ENCODE measurements at regions not wholly inside any gene's neighbourhood (a gene's known extent, or its start where the extent isn't known, plus 50 kb on each side); places are given as distances from the start of the nearest gene placed in this dataset.
"Not testable (repeated sequence)": the region's sequence is repeated elsewhere in the genome, so short reads cannot be mapped to it uniquely, and the experiment has no call there.

DNA sequence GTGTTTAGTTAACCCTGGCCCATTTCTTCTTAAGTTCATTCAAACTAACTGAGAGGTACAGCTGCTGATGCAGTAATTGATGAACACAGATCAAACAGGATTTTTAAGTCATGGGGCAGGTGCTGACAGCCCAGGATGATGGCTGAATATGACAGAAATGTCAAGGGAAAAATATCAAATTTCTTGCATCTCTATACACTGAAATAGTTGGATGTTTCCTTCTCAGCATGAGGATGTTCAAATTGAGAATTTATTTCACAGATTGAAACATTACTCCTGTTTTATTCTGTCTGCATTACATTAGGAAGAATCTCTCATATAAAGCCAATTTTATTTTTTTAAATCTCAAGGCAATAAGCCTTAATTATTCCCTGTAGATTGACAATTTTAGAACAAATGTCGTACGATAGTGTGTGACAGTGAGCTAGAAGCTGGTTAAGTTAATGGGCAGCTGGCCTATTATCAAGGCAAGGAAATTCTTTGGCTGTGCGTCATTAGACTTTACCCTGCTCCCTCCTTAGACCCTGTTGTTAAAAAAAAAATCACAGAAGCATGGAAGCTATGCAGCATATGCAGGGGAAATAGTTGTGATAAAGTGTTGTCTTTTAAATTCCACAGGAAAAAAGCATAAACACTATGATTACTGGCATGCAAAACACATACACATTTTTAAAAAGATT is 183.8 kb upstream of the KCNMB2 start:
- Histone ChIP-seq H3K9ac (ENCODE audit: low read length) (no peak overlapping the region), H3K9me2 (replicated peaks; ENCODE audit: insufficient read depth, low read length) (no peaks in the 10 kb centered on the region), H3K4me3 (ENCODE audit: low read length) (no peak overlapping the region), H3K9me3 (replicated peaks; ENCODE audit: insufficient read depth, low read length) (no peaks in the 10 kb centered on the region), H2AFZ (ENCODE audit: low read length) (no peak overlapping the region), H4K20me1 (ENCODE audit: insufficient read depth, low read length) (no peaks in the 10 kb centered on the region), H3K36me3 (replicated peaks; ENCODE audit: insufficient read depth, low read length) (no peaks in the 10 kb centered on the region), H3K4me1 (ENCODE audit: low read length) (no peaks in the 10 kb centered on the region), H3K27me3 (replicated peaks; ENCODE audit: insufficient read depth, low read length) (no peaks in the 10 kb centered on the region), H3K27ac (ENCODE audit: low read length) (no peak overlapping the region), H3F3A (ENCODE audit: insufficient read depth, low read length) (no peaks in the 10 kb centered on the region), H3K79me2 (ENCODE audit: low read length) (no peaks in the 10 kb centered on the region), H3K4me2 (ENCODE audit: low read depth, low read length) (no peak overlapping the region)
- no peak for DNase-seq
- TF ChIP-seq, protein P1, sequence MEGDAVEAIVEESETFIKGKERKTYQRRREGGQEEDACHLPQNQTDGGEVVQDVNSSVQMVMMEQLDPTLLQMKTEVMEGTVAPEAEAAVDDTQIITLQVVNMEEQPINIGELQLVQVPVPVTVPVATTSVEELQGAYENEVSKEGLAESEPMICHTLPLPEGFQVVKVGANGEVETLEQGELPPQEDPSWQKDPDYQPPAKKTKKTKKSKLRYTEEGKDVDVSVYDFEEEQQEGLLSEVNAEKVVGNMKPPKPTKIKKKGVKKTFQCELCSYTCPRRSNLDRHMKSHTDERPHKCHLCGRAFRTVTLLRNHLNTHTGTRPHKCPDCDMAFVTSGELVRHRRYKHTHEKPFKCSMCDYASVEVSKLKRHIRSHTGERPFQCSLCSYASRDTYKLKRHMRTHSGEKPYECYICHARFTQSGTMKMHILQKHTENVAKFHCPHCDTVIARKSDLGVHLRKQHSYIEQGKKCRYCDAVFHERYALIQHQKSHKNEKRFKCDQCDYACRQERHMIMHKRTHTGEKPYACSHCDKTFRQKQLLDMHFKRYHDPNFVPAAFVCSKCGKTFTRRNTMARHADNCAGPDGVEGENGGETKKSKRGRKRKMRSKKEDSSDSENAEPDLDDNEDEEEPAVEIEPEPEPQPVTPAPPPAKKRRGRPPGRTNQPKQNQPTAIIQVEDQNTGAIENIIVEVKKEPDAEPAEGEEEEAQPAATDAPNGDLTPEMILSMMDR (IDR thresholded peaks at IDR 0.05; ENCODE audit: low read length): no peak
- no peak for TF ChIP-seq EZH2phosphoT487 (IDR thresholded peaks at IDR 0.05; ENCODE audit: low read length)
- TF ChIP-seq EZH2 (optimal IDR thresholded peaks at IDR 0.05; ENCODE audit: low read depth, low read length): no peak

GRCh38 chr3:178353006-178353694 is 183.1 kb upstream of the KCNMB2 start:
- Histone ChIP-seq H3K4me2 (ENCODE audit: low read depth, low read length) (no peak overlapping the region), H3K9ac (ENCODE audit: low read length) (no peak overlapping the region), H3K9me2 (replicated peaks; ENCODE audit: insufficient read depth, low read length) (no peaks in the 10 kb centered on the region), H3K27ac (ENCODE audit: low read length) (no peak overlapping the region), H3K36me3 (replicated peaks; ENCODE audit: insufficient read depth, low read length) (no peaks in the 10 kb centered on the region), H3K9me3 (replicated peaks; ENCODE audit: insufficient read depth, low read length) (no peaks in the 10 kb centered on the region), H2AFZ (ENCODE audit: low read length) (no peak overlapping the region), H3K27me3 (replicated peaks; ENCODE audit: insufficient read depth, low read length) (no peaks in the 10 kb centered on the region), H3K79me2 (ENCODE audit: low read length) (no peaks in the 10 kb centered on the region), H3F3A (ENCODE audit: insufficient read depth, low read length) (no peaks in the 10 kb centered on the region), H3K4me3 (ENCODE audit: low read length) (no peak overlapping the region), H4K20me1 (ENCODE audit: insufficient read depth, low read length) (no peaks in the 10 kb centered on the region), H3K4me1 (ENCODE audit: low read length) (no peaks in the 10 kb centered on the region)
- no peak for DNase-seq
- TF ChIP-seq EZH2 (optimal IDR thresholded peaks at IDR 0.05; ENCODE audit: low read depth, low read length) (no peak), EZH2phosphoT487 (IDR thresholded peaks at IDR 0.05; ENCODE audit: low read length) (no peak)
- TF ChIP-seq, protein P1 (IDR thresholded peaks at IDR 0.05; ENCODE audit: low read length): no peak

DNA sequence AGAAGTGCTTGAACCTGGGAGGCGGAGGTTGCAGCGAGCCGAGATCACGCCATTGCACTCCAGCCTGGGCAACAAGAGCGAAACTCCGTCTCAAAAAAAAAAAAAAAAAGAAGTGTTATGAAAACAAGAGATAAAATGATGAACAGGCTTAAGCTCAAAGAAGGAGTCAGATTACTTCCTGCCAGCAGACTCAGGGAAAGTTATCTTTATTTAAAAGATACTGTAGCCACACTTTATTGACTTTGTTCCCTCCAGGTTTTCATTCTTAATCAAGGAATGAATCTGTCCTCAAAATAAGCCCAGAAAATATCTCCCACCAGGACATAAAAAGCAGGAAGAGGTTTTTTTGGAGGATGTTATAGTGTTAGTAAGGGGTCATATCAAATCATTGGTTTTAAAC is 176.5 kb upstream of the KCNMB2 start:
- H3K27me3 ChIP-seq (replicated peaks; ENCODE audit: insufficient read depth, low read length): no peaks in the 10 kb centered on the region
- no peaks in the 10 kb centered on the region for H3K36me3 ChIP-seq (replicated peaks; ENCODE audit: insufficient read depth, low read length)
- no peaks in the 10 kb centered on the region for H4K20me1 ChIP-seq (ENCODE audit: insufficient read depth, low read length)
- H2AFZ ChIP-seq (ENCODE audit: low read length): no peak overlapping the region
- TF ChIP-seq EZH2 (optimal IDR thresholded peaks at IDR 0.05; ENCODE audit: low read depth, low read length) (no peak), EZH2phosphoT487 (IDR thresholded peaks at IDR 0.05; ENCODE audit: low read length) (no peak)
- TF ChIP-seq, protein P1 (IDR thresholded peaks at IDR 0.05; ENCODE audit: low read length): no peak
- H3K4me2 ChIP-seq (ENCODE audit: low read depth, low read length): no peak overlapping the region
- no peaks in the 10 kb centered on the region for H3K9me3 ChIP-seq (replicated peaks; ENCODE audit: insufficient read depth, low read length)
- H3K79me2 ChIP-seq (ENCODE audit: low read length): no peaks in the 10 kb centered on the region
- H3K9me2 ChIP-seq (replicated peaks; ENCODE audit: insufficient read depth, low read length): no peaks in the 10 kb centered on the region
- DNase-seq: no peak
- H3K4me1 ChIP-seq (ENCODE audit: low read length): no peaks in the 10 kb centered on the region
- H3K4me3 ChIP-seq (ENCODE audit: low read length): no peak overlapping the region
- no peak overlapping the region for H3K27ac ChIP-seq (ENCODE audit: low read length)
- no peak overlapping the region for H3K9ac ChIP-seq (ENCODE audit: low read length)
- no peaks in the 10 kb centered on the region for H3F3A ChIP-seq (ENCODE audit: insufficient read depth, low read length)

GRCh38 chr3:178363048-178363447 is 173.2 kb upstream of the KCNMB2 start:
- not testable (repeated sequence) for H2AFZ ChIP-seq (ENCODE audit: low read length); H3K9ac ChIP-seq (ENCODE audit: low read length); H3K4me1 ChIP-seq (ENCODE audit: low read length); H3K9me2 ChIP-seq (replicated peaks; ENCODE audit: insufficient read depth, low read length); H3K9me3 ChIP-seq (replicated peaks; ENCODE audit: insufficient read depth, low read length); H3K4me2 ChIP-seq (ENCODE audit: low read depth, low read length); DNase-seq; H3K79me2 ChIP-seq (ENCODE audit: low read length); H3K36me3 ChIP-seq (replicated peaks; ENCODE audit: insufficient read depth, low read length); H3K27me3 ChIP-seq (replicated peaks; ENCODE audit: insufficient read depth, low read length); H3K27ac ChIP-seq (ENCODE audit: low read length); H3K4me3 ChIP-seq (ENCODE audit: low read length); H3F3A ChIP-seq (ENCODE audit: insufficient read depth, low read length); H4K20me1 ChIP-seq (ENCODE audit: insufficient read depth, low read length)

Measured in MM.1S (cell line).